H1 (cell line): ENCODE measurements at regions not wholly inside any gene's neighbourhood (a gene's known extent, or its start where the extent isn't known, plus 50 kb on each side); places are given as distances from the start of the nearest gene placed in this dataset.

Experiments
- CTCF ChIA-PET: fragments of 300-600 bp; sonication (Branson Sonifier 250); formaldehyde crosslinking; loops from one replicate; lab custom pipeline; 2021; ENCODE audit not compliant: partially characterized antibody; lab: Charles Lee
- POLR2A ChIA-PET: fragments of 300-600 bp; sonication (Branson Sonifier 250); formaldehyde crosslinking; loops from one replicate; lab custom pipeline; 2021; ENCODE audit warnings: inconsistent platforms; ENCODE audit not compliant: partially characterized antibody; lab: Charles Lee
- DNase-seq, 2 experiments: peaks; one replicate each; pipeline versions ENCODE4 v3.0.0 to v3.0.0-alpha.2; 2010 to 2022; ENCODE audit warnings: low spot score in 2 of 2, low read depth in 1 of 2, mixed read lengths in 1 of 2
- FAIRE-seq: peaks from 2 replicates; lab custom pipeline; 2011; peaks lifted over from hg19 to GRCh38; lab: Jason Lieb, UNC
- H2AFZ ChIP-seq: 2 replicates; pipeline ENCODE4 v1.8.1; 2012; ENCODE audit warnings: low read length, inconsistent platforms
- H2AK5ac ChIP-seq: 2 replicates; pipeline ENCODE4 v1.6.1; 2013; ENCODE audit warnings: low read depth, low read length
- H2BK120ac ChIP-seq: replicated peaks from 2 replicates; pipeline ENCODE3; 2013; ENCODE audit warnings: low read depth, low read length, inconsistent platforms
- H2BK12ac ChIP-seq: 2 replicates; pipeline ENCODE4 v1.6.1; 2013; ENCODE audit warnings: low read depth, low read length
- H2BK15ac ChIP-seq: 2 replicates; pipeline ENCODE4 v1.6.1; 2013; ENCODE audit warnings: low read length
- H2BK20ac ChIP-seq: 2 replicates; pipeline ENCODE4 v1.6.1; 2013; ENCODE audit warnings: low read length
- H2BK5ac ChIP-seq: 2 replicates; pipeline ENCODE4 v1.6.1; 2013; ENCODE audit warnings: low read depth, low read length
- H3K14ac ChIP-seq: 2 replicates; pipeline ENCODE4 v1.6.1; 2013; ENCODE audit warnings: inconsistent platforms; ENCODE audit not compliant: insufficient read length
- H3K18ac ChIP-seq: 2 replicates; pipeline ENCODE4 v1.6.1; 2013; ENCODE audit warnings: low read length; ENCODE audit errors: extremely low read depth
- H3K23ac ChIP-seq: 2 replicates; pipeline ENCODE4 v1.6.1; 2013; ENCODE audit warnings: inconsistent platforms; ENCODE audit not compliant: insufficient read length
- H3K23me2 ChIP-seq: 2 replicates; pipeline ENCODE4 v1.6.1; 2013; ENCODE audit warnings: low read depth, low read length
- H3K27ac ChIP-seq: 2 replicates; pipeline ENCODE4 v1.6.1; 2011; ENCODE audit warnings: low read depth, low read length, inconsistent platforms
- H3K27me3 ChIP-seq, 4 experiments: replicated peaks in 1 of 4; 1 replicate in 1 of 4; 2 replicates in 3 of 4; pipeline versions ENCODE4 v1.6.1 to v1.8.1; 2011 to 2013; ENCODE audit warnings: low read length in 3 of 4, mild to moderate bottlenecking in 3 of 4, inconsistent platforms in 2 of 4, mixed read lengths in 2 of 4, moderate library complexity in 1 of 4; ENCODE audit not compliant: control insufficient read depth in 3 of 4, insufficient read depth in 3 of 4; ENCODE audit errors: extremely low read depth in 1 of 4
- H3K36me3 ChIP-seq, 4 experiments: 2 replicates each; pipeline versions ENCODE4 v1.6.1 to v1.8.1; 2011 to 2013; ENCODE audit warnings: mild to moderate bottlenecking in 4 of 4, low read length in 3 of 4, moderate library complexity in 2 of 4, control low read depth in 1 of 4, inconsistent platforms in 1 of 4; ENCODE audit not compliant: insufficient read depth in 4 of 4, control insufficient read depth in 2 of 4
- H3K4ac ChIP-seq: replicated peaks from 2 replicates; pipeline ENCODE3; 2013; ENCODE audit warnings: low read length, low read depth, mixed read lengths, inconsistent platforms; ENCODE audit not compliant: insufficient read length
- H3K4me1 ChIP-seq, 4 experiments: replicated peaks in 1 of 4; 1 replicate in 1 of 4; 2 replicates in 3 of 4; pipeline versions ENCODE4 v1.6.1 to v1.8.1; 2011 to 2013; ENCODE audit warnings: low read length in 3 of 4, inconsistent platforms in 2 of 4, mixed read lengths in 1 of 4; ENCODE audit not compliant: insufficient read depth in 4 of 4, control insufficient read depth in 3 of 4
- H3K4me2 ChIP-seq, 2 experiments: 2 replicates each; pipeline versions ENCODE4 v1.6.1 to v1.8.1; 2011 to 2013; ENCODE audit warnings: low read depth in 2 of 2, low read length in 2 of 2, control low read depth in 1 of 2, inconsistent platforms in 1 of 2, mild to moderate bottlenecking in 1 of 2; ENCODE audit not compliant: insufficient read depth in 1 of 2
- H3K4me3 ChIP-seq, 4 experiments: fragments of 200-600, 300-600 bp in 1 of 4; sonication (generic), shearing (Covaris generic), sonication (Bioruptor Twin) in 1 of 4; 2 replicates each; pipeline versions ENCODE4 v1.5.1 to v1.8.1; 2011 to 2016; ENCODE audit warnings: low read length in 4 of 4, low read depth in 3 of 4, control low read depth in 2 of 4, inconsistent platforms in 2 of 4, mild to moderate bottlenecking in 2 of 4, mixed read lengths in 1 of 4, moderate library complexity in 1 of 4; ENCODE audit not compliant: insufficient read depth in 2 of 4; ENCODE audit errors: extremely low read depth in 1 of 4
- H3K56ac ChIP-seq: replicated peaks from 2 replicates; pipeline ENCODE3; 2013; ENCODE audit warnings: low read depth, mild to moderate bottlenecking, mixed read lengths, low read length, inconsistent platforms; ENCODE audit not compliant: insufficient read length
- H3K79me1 ChIP-seq: 2 replicates; pipeline ENCODE4 v1.6.1; 2013; ENCODE audit warnings: low read depth, low read length, control low read depth
- H3K79me2 ChIP-seq, 2 experiments: 2 replicates each; pipeline versions ENCODE4 v1.6.1 to v1.8.1; 2012 to 2013; ENCODE audit warnings: low read length in 2 of 2, mild to moderate bottlenecking in 2 of 2, inconsistent platforms in 1 of 2; ENCODE audit not compliant: insufficient read depth in 2 of 2, control insufficient read depth in 1 of 2
- H3K9ac ChIP-seq, 4 experiments: replicated peaks in 1 of 4; 1 replicate in 1 of 4; 2 replicates in 3 of 4; pipeline versions ENCODE4 v1.6.1 to v1.8.1; 2011 to 2013; ENCODE audit warnings: low read depth in 3 of 4, low read length in 3 of 4, control low read depth in 2 of 4, mild to moderate bottlenecking in 2 of 4, moderate library complexity in 2 of 4, inconsistent platforms in 1 of 4; ENCODE audit errors: extremely low read depth in 1 of 4
- H3K9me3 ChIP-seq, 2 experiments: 2 replicates each; pipeline versions ENCODE4 v1.6.1 to v1.8.1; 2012 to 2013; ENCODE audit warnings: mild to moderate bottlenecking in 2 of 2, moderate library complexity in 2 of 2, control low read depth in 1 of 2, inconsistent platforms in 1 of 2, low read depth in 1 of 2, low read length in 1 of 2, mixed read lengths in 1 of 2; ENCODE audit not compliant: insufficient read depth in 2 of 2
- H4K20me1 ChIP-seq, 2 experiments: replicated peaks in 1 of 2; 2 replicates each; pipeline versions ENCODE3 to v1.8.1; 2011 to 2013; ENCODE audit warnings: inconsistent platforms in 2 of 2, low read length in 2 of 2, mild to moderate bottlenecking in 1 of 2; ENCODE audit not compliant: insufficient read depth in 2 of 2, control insufficient read depth in 1 of 2
- H4K5ac ChIP-seq: 2 replicates; pipeline ENCODE4 v1.6.1; 2013; ENCODE audit warnings: low read length, low read depth, mixed read lengths, inconsistent platforms; ENCODE audit not compliant: insufficient read length
- H4K8ac ChIP-seq: 2 replicates; pipeline ENCODE4 v1.8.0; 2013; ENCODE audit warnings: mild to moderate bottlenecking, moderate library complexity, low read length, inconsistent platforms; ENCODE audit not compliant: insufficient read depth; ENCODE audit errors: extremely low read depth
- H4K91ac ChIP-seq: replicated peaks from 2 replicates; pipeline ENCODE3; 2013; ENCODE audit warnings: low read length, mixed read lengths, inconsistent platforms; ENCODE audit not compliant: insufficient read length
- CHD1 ChIP-seq: IDR thresholded peaks from 2 replicates; pipeline ENCODE4 v1.6.1; 2012; ENCODE audit warnings: low read depth, low read length, improper control_type of control experiment
- WGBS, 2 experiments: shearing (Covaris generic) in 1 of 2; methylation state at CpG; one replicate each; pipeline versions ENCODE4 v1.1.6 to v1.1.7; 2013 to 2015; ENCODE audit warnings: low lambda C conversion rate in 2 of 2, mixed read lengths in 2 of 2, inconsistent platforms in 1 of 2, low coverage in 1 of 2, missing lambda C conversion rate in 1 of 2; ENCODE audit not compliant: insufficient replicate concordance in 2 of 2, insufficient coverage in 1 of 2, insufficient read length in 1 of 2; ENCODE audit errors: extremely low coverage in 1 of 2, missing lambda C conversion rate in 1 of 2; 5-methylcytosine and 5-hydroxymethylcytosine counted together

DNA sequence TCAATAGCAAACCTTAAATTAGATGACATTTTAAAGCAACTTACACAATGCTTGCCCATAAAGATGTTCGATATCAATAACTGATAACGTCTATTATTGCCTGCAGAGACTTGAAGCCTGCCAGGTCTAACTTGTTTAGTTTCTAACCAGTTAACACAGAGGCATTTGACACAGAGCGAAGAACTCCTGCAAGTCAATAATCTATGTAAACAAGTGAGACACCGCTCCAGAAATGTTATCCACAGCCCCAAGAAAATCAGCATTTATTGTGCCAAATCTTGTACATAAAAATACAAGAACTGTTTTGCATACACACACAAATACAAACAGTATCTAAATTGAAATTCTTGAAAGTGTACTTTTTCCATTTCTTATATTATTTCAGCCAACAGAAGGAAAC, 236.0 kb upstream of the DIO3 start:
- no peak overlapping the region for H2BK5ac ChIP-seq
- TF ChIP-seq CHD1, result no peak
- no peaks in the 10 kb centered on the region; the same call in 1 of the 2 replicates for H3K23me2 ChIP-seq
- no peak overlapping the region for H3K23ac ChIP-seq
- H3K79me1 ChIP-seq, result no peaks in the 10 kb centered on the region
- no peak for FAIRE-seq
- H3K56ac ChIP-seq, result no peak overlapping the region
- no peak overlapping the region for H2AK5ac ChIP-seq
- no peak overlapping the region for H2BK120ac ChIP-seq
- H2AFZ ChIP-seq, result no peak overlapping the region
- H3K4me1 ChIP-seq, result no peaks in the 10 kb centered on the region
- H3K27ac ChIP-seq, result no peak overlapping the region
- H2BK12ac ChIP-seq, result no peak overlapping the region
- WGBS, 2 experiments, result 99% methylated on average over 4 of the region's 4 CpGs; no CpG with 5 or more reads in 1 of the 2 experiments
- H3K9me3 ChIP-seq, result no peaks in the 10 kb centered on the region
- H3K4ac ChIP-seq, result no peak overlapping the region
- no peak overlapping the region for H3K4me3 ChIP-seq
- no peak for DNase-seq
- H4K91ac ChIP-seq, result no peak overlapping the region
- no peak overlapping the region for H3K9ac ChIP-seq
- CTCF ChIA-PET, result no interaction called here
- no peaks in the 10 kb centered on the region for H3K79me2 ChIP-seq
- H3K14ac ChIP-seq, result no peak overlapping the region
- no peak overlapping the region for H2BK20ac ChIP-seq
- no peak overlapping the region for H3K4me2 ChIP-seq
- H3K36me3 ChIP-seq, result no peaks in the 10 kb centered on the region
- no peak overlapping the region for H2BK15ac ChIP-seq
- no peaks in the 10 kb centered on the region for H3K27me3 ChIP-seq
- H4K8ac ChIP-seq, result no peak overlapping the region
- POLR2A ChIA-PET, result no interaction called here
- no peaks in the 10 kb centered on the region for H4K20me1 ChIP-seq
- H3K18ac ChIP-seq, result no peak overlapping the region
- H4K5ac ChIP-seq, result no peak overlapping the region
